HG03378 (cell line): ENCODE measurements at regions not wholly inside any gene's neighbourhood (a gene's known extent, or its start where the extent isn't known, plus 50 kb on each side); places are given as distances from the start of the nearest gene placed in this dataset.
"Not testable (repeated sequence)": the region's sequence is repeated elsewhere in the genome, so short reads cannot be mapped to it uniquely, and the experiment has no call there.

Source experiments
- ATAC-seq: cut with Tn5 transposase; IDR thresholded peaks from one replicate; pipeline ENCODE4 v1.9.1; 2021; ENCODE audit warnings: mild to moderate bottlenecking, moderate library complexity; ENCODE audit not compliant: unreplicated experiment

GRCh38 chr9:129547063-129547462, 73.8 kb downstream of the C9orf50 start:
- ATAC-seq = no peak

- ATAC-seq = not testable (repeated sequence)
These were observed 75.0 kb downstream of the C9orf50 start for GRCh38 chr9:129545876-129546275.

GRCh38 chr9:129544761-129545160, 76.1 kb downstream of the C9orf50 start:
- ATAC-seq = no peak

GRCh38 chr9:129542741-129543140, 78.2 kb downstream of the C9orf50 start:
- ATAC-seq = no peak

- no peak for ATAC-seq
These were observed 79.6 kb downstream of the C9orf50 start for GRCh38 chr9:129541270-129541669.

- ATAC-seq = no peak
These were observed 81.5 kb downstream of the C9orf50 start for GRCh38 chr9:129539446-129539845.

GRCh38 chr9:129531860-129532402, 89.0 kb downstream of the C9orf50 start:
- ATAC-seq = not testable (repeated sequence)

GRCh38 chr9:129527955-129528354, 92.9 kb downstream of the C9orf50 start:
- not testable (repeated sequence) for ATAC-seq

- no peak for ATAC-seq
These were observed 95.2 kb downstream of the C9orf50 start for GRCh38 chr9:129525656-129526196.

GRCh38 chr9:129524582-129525270, 96.2 kb downstream of the C9orf50 start:
- no peak for ATAC-seq

- no peak for ATAC-seq
These were observed 96.8 kb downstream of the C9orf50 start for GRCh38 chr9:129523943-129524581.

- ATAC-seq = no peak
These were observed 98.5 kb downstream of the C9orf50 start for GRCh38 chr9:129522351-129522750.

- no peak for ATAC-seq
These were observed 100.8 kb downstream of the C9orf50 start for GRCh38 chr9:129520082-129520481.

GRCh38 chr9:129518074-129518473, 102.8 kb downstream of the C9orf50 start:
- no peak for ATAC-seq

- ATAC-seq = no peak
These were observed 103.9 kb downstream of the C9orf50 start for GRCh38 chr9:129517006-129517405.

- no peak for ATAC-seq
These were observed 106.0 kb downstream of the C9orf50 start for GRCh38 chr9:129514891-129515290.

GRCh38 chr9:129514497-129514867, 106.4 kb downstream of the C9orf50 start:
- ATAC-seq = no peak

- no peak for ATAC-seq
These were observed 106.9 kb downstream of the C9orf50 start for GRCh38 chr9:129513856-129514496.

GRCh38 chr9:129513282-129513681, 107.6 kb downstream of the C9orf50 start:
- no peak for ATAC-seq

- no peak for ATAC-seq
These were observed 109.5 kb downstream of the C9orf50 start for GRCh38 chr9:129511285-129511900.

GRCh38 chr9:129509533-129509928, 111.4 kb downstream of the C9orf50 start:
- ATAC-seq = no peak
